ENCODE measurements at regions not wholly inside any gene's neighbourhood (a gene's known extent, or its start where the extent isn't known, plus 50 kb on each side); places are given as distances from the start of the nearest gene placed in this dataset.

DNA sequence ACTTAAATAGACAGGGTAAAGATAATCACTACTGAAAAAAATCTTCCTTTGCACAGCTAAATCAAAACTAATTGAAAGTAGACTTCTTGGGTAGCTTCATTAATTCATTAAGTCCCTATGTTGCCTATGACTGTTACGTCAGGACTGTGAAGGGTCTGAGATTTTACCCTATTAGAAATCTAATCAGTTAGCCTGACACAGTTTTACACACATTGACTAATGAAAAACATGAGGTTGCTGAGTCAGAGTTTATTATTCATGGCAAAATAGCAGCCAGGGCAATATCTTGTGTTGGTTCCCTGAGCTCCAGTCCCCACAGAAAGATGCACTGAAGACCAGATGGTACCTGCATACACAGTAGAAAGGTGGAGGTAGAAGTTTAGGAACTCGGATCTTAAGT lies 262.5 kb upstream of the ZP4 start:
- ATAC-seq (no peak), DNase-seq (no peak)
- TF ChIP-seq, protein P1, sequence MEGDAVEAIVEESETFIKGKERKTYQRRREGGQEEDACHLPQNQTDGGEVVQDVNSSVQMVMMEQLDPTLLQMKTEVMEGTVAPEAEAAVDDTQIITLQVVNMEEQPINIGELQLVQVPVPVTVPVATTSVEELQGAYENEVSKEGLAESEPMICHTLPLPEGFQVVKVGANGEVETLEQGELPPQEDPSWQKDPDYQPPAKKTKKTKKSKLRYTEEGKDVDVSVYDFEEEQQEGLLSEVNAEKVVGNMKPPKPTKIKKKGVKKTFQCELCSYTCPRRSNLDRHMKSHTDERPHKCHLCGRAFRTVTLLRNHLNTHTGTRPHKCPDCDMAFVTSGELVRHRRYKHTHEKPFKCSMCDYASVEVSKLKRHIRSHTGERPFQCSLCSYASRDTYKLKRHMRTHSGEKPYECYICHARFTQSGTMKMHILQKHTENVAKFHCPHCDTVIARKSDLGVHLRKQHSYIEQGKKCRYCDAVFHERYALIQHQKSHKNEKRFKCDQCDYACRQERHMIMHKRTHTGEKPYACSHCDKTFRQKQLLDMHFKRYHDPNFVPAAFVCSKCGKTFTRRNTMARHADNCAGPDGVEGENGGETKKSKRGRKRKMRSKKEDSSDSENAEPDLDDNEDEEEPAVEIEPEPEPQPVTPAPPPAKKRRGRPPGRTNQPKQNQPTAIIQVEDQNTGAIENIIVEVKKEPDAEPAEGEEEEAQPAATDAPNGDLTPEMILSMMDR (IDR thresholded peaks at IDR 0.05) = no peak

GRCh38 chr1:238152119-238152518 lies 261.4 kb upstream of the ZP4 start:
- Histone ChIP-seq H3K4me1 (ENCODE audit: low read depth) (no peaks in the 10 kb centered on the region), H3K9me3 (no peaks in the 10 kb centered on the region), H3K4me3 (no peak overlapping the region), H3K36me3 (ENCODE audit: low read depth) (no peaks in the 10 kb centered on the region)
- intact Hi-C loops (cut with DNase I, micrococcal nuclease) = no loop called here
- TF ChIP-seq, protein P1 (IDR thresholded peaks at IDR 0.05) = no peak
- ATAC-seq (no peak), DNase-seq (no peak)

More for the DNA sequence above, 262.5 kb upstream of the ZP4 start:
- H3K4me3 ChIP-seq = no peak overlapping the region
- no peaks in the 10 kb centered on the region for H3K4me1 ChIP-seq (ENCODE audit: low read depth)
- intact Hi-C loops (cut with DNase I, micrococcal nuclease) = no loop called here
- no peaks in the 10 kb centered on the region for H3K36me3 ChIP-seq (ENCODE audit: low read depth)
- no peaks in the 10 kb centered on the region for H3K9me3 ChIP-seq

DNA sequence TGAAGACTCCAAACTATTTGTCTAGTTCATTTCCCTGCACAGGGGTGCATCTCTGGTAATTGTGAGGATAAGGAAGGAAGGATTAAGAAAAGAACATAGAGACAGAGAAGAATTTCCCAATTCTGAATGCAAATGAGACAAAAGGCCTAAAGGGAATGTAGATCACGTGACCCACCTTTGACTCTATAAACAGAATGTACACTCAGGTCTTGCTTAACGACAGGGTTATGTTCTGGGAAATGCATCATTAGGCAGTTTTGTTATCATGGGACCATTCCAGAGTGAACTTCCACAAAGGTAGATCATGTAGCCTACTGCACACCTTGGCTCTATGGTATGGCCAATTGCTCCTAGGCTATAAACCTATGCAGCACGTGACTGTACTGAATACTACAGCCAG lies 252.3 kb upstream of the ZP4 start:
- DNase-seq (no peak), ATAC-seq (no peak)
- TF ChIP-seq, protein P1 (IDR thresholded peaks at IDR 0.05) = no peak

GRCh38 chr1:238141353-238141752 lies 250.6 kb upstream of the ZP4 start:
- H3K4me3 ChIP-seq = no peak overlapping the region
- H3K4me1 ChIP-seq (ENCODE audit: low read depth) = no peaks in the 10 kb centered on the region
- no peaks in the 10 kb centered on the region for H3K9me3 ChIP-seq
- no peaks in the 10 kb centered on the region for H3K36me3 ChIP-seq (ENCODE audit: low read depth)
- ATAC-seq = no peak
- TF ChIP-seq, protein P1 (IDR thresholded peaks at IDR 0.05) = no peak
- intact Hi-C loops (cut with DNase I, micrococcal nuclease) = no loop called here
- no peak for DNase-seq

More for the DNA sequence above, 252.3 kb upstream of the ZP4 start:
- intact Hi-C loops (cut with DNase I, micrococcal nuclease) = no loop called here
- no peaks in the 10 kb centered on the region for H3K36me3 ChIP-seq (ENCODE audit: low read depth)
- H3K9me3 ChIP-seq = no peaks in the 10 kb centered on the region
- no peaks in the 10 kb centered on the region for H3K4me1 ChIP-seq (ENCODE audit: low read depth)
- H3K4me3 ChIP-seq = no peak overlapping the region

DNA sequence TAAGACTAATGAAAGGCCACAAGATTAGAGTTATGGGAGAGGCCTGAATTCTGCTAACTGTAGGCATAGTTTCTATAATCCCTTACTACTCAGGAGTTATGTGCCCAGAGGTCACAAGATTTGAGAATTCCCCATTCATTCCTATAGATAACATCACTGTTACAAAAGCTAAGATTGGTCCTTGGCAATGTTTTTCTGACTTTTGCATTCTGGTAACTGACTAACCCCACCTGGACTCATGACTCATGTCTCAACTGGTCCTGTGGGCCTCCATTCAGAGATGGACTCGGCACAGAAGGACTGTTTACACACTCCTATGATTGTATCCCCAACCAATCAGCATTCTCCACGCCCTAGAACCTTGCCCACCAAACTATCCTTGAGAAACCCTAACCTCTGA lies 249.0 kb upstream of the ZP4 start:
- H3K9me3 ChIP-seq = no peaks in the 10 kb centered on the region

More for the DNA sequence above, 249.0 kb upstream of the ZP4 start:
- DNase-seq = no peak
- ATAC-seq = no peak
- H3K4me1 ChIP-seq (ENCODE audit: low read depth) = no peaks in the 10 kb centered on the region
- intact Hi-C loops (cut with DNase I, micrococcal nuclease) = no loop called here
- H3K4me3 ChIP-seq = no peak overlapping the region
- H3K36me3 ChIP-seq (ENCODE audit: low read depth) = no peaks in the 10 kb centered on the region
- TF ChIP-seq, protein P1 (IDR thresholded peaks at IDR 0.05) = no peak

Data from mucosa of descending colon (tissue), 3 donors.